HG03103 (cell line): ENCODE measurements at regions not wholly inside any gene's neighbourhood (a gene's known extent, or its start where the extent isn't known, plus 50 kb on each side); places are given as distances from the start of the nearest gene placed in this dataset.
"Not testable (repeated sequence)": the region's sequence is repeated elsewhere in the genome, so short reads cannot be mapped to it uniquely, and the experiment has no call there.

Experiments used
- ATAC-seq: cut with Tn5 transposase; IDR thresholded peaks from one replicate; pipeline ENCODE4 v1.9.1; 2021; ENCODE audit warnings: low read depth; ENCODE audit not compliant: unreplicated experiment

- ATAC-seq = no peak
These were observed 346.6 kb downstream of the RSL24D1 start for GRCh38 chr15:54850101-54850500.

GRCh38 chr15:54843006-54843405, 353.7 kb downstream of the RSL24D1 start:
- ATAC-seq = no peak

GRCh38 chr15:54841701-54842305, 354.9 kb downstream of the RSL24D1 start:
- ATAC-seq = no peak

- ATAC-seq = no peak
These were observed 355.9 kb downstream of the RSL24D1 start for GRCh38 chr15:54840621-54841398.

- ATAC-seq = no peak
These were observed 357.4 kb downstream of the RSL24D1 start for GRCh38 chr15:54839379-54839778.

- no peak for ATAC-seq
These were observed 360.5 kb downstream of the RSL24D1 start for GRCh38 chr15:54836052-54836795.

GRCh38 chr15:54829821-54830220, 366.9 kb downstream of the RSL24D1 start:
- no peak for ATAC-seq

- no peak for ATAC-seq
These were observed 375.9 kb downstream of the RSL24D1 start for GRCh38 chr15:54820811-54821210.

GRCh38 chr15:54820098-54820497, 376.6 kb downstream of the RSL24D1 start:
- ATAC-seq = no peak

- ATAC-seq = no peak
These were observed 380.3 kb downstream of the RSL24D1 start for GRCh38 chr15:54816401-54816800.

GRCh38 chr15:54815556-54815955, 381.2 kb downstream of the RSL24D1 start:
- no peak for ATAC-seq

- ATAC-seq = no peak
These were observed 384.4 kb downstream of the RSL24D1 start for GRCh38 chr15:54812383-54812782.

- no peak for ATAC-seq
These were observed 386.2 kb downstream of the RSL24D1 start for GRCh38 chr15:54810496-54810895.

GRCh38 chr15:54810031-54810430, 386.7 kb downstream of the RSL24D1 start:
- ATAC-seq = no peak

- ATAC-seq = no peak
These were observed 388.4 kb downstream of the RSL24D1 start for GRCh38 chr15:54808321-54808720.

GRCh38 chr15:54803987-54804386, 392.8 kb downstream of the RSL24D1 start:
- ATAC-seq = no peak

- ATAC-seq = no peak
These were observed 393.5 kb downstream of the RSL24D1 start for GRCh38 chr15:54803134-54803808.

- no peak for ATAC-seq
These were observed 404.2 kb downstream of the RSL24D1 start for GRCh38 chr15:54792526-54792925.

GRCh38 chr15:54790693-54791092, 406.0 kb downstream of the RSL24D1 start:
- no peak for ATAC-seq

- ATAC-seq = no peak
These were observed 407.4 kb downstream of the RSL24D1 start for GRCh38 chr15:54789376-54789775.

GRCh38 chr15:54781220-54781619, 415.5 kb downstream of the RSL24D1 start:
- ATAC-seq = not testable (repeated sequence)
